GM13977 (cell line): ENCODE measurements at regions not wholly inside any gene's neighbourhood (a gene's known extent, or its start where the extent isn't known, plus 50 kb on each side); places are given as distances from the start of the nearest gene placed in this dataset.
"Not testable (repeated sequence)": the region's sequence is repeated elsewhere in the genome, so short reads cannot be mapped to it uniquely, and the experiment has no call there.

ENCODE experiments used
- DNase-seq: peaks from one replicate; pipeline ENCODE4 v3.0.0; 2012; ENCODE audit warnings: low spot score
- in situ Hi-C: fragments of 300-500 bp; cut with MboI; formaldehyde crosslinking; loops from one replicate; pipeline ENCODE4 v1.12.0; 2022; ENCODE audit warnings: low sequenced_read_pairs, low pct_unique_long_range_greater_than_20kb, mixed read lengths, inconsistent platforms; ENCODE audit not compliant: unreplicated experiment
- TF ChIP-seq, protein P1 (sequence below): IDR thresholded peaks from 2 replicates; pipeline ENCODE4 v1.5.1; 2012; ENCODE audit warnings: mild to moderate bottlenecking, control low read depth; ENCODE audit not compliant: insufficient read depth; ENCODE audit errors: extremely low read depth, missing control alignments

DNA sequence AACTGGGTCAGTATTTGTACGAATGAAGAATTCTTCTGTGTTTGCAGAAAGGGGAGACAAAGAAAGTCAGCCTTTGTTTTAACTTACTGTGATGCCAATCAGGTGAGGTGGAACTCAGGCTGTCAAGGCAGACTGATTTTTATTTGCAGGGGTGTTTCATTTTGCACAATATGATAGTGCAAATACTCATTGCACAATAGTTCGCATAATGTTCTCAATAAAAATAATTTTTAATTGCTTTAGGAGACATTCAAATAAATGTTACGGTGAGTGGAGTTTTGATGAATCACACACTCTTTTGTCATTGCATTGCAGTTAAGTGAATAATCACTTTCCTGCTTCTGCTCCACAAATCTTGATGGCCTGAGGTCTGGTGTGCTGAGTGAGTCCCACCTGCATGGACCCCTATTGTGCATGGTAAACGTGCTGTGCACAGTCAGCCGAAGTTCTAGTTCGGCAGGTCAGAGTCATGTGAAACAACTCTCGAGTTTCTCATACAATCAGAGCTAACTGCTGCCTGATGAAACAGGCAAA is 141.3 kb upstream of the FZD8 start:
- no peak for DNase-seq
- TF ChIP-seq, protein P1, sequence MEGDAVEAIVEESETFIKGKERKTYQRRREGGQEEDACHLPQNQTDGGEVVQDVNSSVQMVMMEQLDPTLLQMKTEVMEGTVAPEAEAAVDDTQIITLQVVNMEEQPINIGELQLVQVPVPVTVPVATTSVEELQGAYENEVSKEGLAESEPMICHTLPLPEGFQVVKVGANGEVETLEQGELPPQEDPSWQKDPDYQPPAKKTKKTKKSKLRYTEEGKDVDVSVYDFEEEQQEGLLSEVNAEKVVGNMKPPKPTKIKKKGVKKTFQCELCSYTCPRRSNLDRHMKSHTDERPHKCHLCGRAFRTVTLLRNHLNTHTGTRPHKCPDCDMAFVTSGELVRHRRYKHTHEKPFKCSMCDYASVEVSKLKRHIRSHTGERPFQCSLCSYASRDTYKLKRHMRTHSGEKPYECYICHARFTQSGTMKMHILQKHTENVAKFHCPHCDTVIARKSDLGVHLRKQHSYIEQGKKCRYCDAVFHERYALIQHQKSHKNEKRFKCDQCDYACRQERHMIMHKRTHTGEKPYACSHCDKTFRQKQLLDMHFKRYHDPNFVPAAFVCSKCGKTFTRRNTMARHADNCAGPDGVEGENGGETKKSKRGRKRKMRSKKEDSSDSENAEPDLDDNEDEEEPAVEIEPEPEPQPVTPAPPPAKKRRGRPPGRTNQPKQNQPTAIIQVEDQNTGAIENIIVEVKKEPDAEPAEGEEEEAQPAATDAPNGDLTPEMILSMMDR: no peak
- in situ Hi-C loops: no loop called here

DNA sequence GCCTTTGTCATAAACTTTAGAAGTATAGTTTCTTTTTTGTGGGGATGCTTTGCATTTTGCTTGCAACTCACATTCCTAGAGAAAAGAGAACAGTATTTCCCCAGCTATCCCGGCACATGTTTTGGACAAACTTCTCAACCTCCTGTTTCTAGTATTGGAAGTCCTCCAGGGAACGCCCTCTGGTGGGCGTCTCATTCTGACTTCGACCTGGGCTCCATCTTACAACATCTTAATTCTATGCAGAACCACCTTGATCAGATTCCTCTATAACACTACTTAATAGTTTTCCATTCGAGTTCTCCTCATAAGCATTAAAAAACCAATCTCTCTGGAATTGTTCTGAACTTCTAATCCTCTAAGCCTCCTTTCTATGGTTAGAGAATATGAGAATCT is 139.5 kb upstream of the FZD8 start:
- TF ChIP-seq, protein P1: no peak
- no peak for DNase-seq
- in situ Hi-C loops: no loop called here

- DNase-seq: no peak
- in situ Hi-C loops: no loop called here
- TF ChIP-seq, protein P1: no peak
These were observed 139.0 kb upstream of the FZD8 start for GRCh38 chr10:35780970-35781642.

GRCh38 chr10:35778306-35778705 is 136.2 kb upstream of the FZD8 start:
- TF ChIP-seq, protein P1: no peak
- in situ Hi-C loops: no loop called here
- no peak for DNase-seq

GRCh38 chr10:35776557-35776956 is 134.5 kb upstream of the FZD8 start:
- DNase-seq, in situ Hi-C loops: not testable (repeated sequence)

DNA sequence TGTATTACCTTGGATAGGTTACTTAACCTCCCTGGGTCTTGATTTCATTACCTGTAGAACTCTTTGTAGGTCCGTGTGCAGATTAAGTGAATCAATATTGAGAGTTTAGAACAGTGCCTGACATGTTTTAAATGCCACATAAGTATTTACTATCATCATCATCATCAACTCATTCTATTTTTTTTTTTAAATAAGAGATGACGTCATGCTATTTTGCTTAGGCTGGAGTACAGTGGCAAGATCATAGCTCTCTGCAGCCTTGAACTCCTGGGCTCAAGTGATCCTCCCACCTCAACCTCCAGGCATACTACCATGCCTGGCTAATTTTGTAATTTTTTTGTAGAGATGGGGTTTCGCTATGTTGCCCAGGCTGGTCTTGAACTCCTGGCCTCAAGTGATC is 132.0 kb upstream of the FZD8 start:
- in situ Hi-C loops: no loop called here
- TF ChIP-seq, protein P1: no peak

DNA sequence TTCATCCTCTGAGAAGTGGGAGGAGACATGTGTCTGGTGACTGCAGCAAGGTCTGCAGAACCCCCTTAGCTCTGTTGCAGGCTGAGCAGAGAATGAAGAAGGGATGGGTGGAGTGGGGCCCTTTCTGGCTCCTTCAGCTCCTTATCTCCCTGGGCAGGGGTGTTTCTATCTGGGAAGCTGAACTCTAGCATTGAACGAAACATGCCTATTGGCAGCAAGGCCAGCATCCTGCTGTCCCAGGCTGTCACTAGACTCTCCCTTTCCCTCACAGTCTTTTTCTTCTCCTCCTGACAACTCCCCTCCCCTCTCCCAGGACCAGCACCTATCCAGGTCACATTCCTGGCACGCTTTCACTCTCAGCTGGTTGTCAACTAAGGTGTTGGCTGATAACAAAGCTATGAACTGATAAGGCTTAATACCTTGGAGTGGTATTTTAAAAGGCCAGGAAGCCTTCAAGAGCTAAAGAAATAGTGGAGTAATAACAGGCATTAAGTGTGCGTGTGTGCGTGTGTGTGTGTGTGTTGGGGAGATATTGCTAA is 128.8 kb upstream of the FZD8 start:
- DNase-seq: no peak
- in situ Hi-C loops: no loop called here
- TF ChIP-seq, protein P1: no peak

More for the DNA sequence above, 132.0 kb upstream of the FZD8 start:
- no peak for DNase-seq
